Coronary artery (tissue), 2 donors: ENCODE measurements at regions not wholly inside any gene's neighbourhood (a gene's known extent, or its start where the extent isn't known, plus 50 kb on each side); places are given as distances from the start of the nearest gene placed in this dataset.

Experiments
- DNase-seq: peaks from one replicate; pipeline ENCODE4 v3.0.0-alpha.2; 2017; ENCODE audit warnings: low spot score
- H3K27ac ChIP-seq, 2 donors: fragments of 200-600 bp; sonication (generic); one replicate each; pipeline ENCODE4 v1.5.1; 2016 to 2019
- H3K4me3 ChIP-seq: fragments of 200-600 bp; sonication (generic); 2 replicates; pipeline ENCODE4 v1.5.1; 2016; ENCODE audit warnings: mild to moderate bottlenecking, moderate library complexity
- CTCF ChIP-seq: fragments of 200-600 bp; sonication (generic); IDR thresholded peaks from one replicate; pipeline ENCODE4 v1.5.1; 2019; ENCODE audit warnings: antibody characterized with exemption

GRCh38 chr1:78715181-78715661 lies 65.6 kb downstream of the IFI44 start:
- no peak overlapping the region for H3K4me3 ChIP-seq
- no peak for TF ChIP-seq CTCF
- DNase-seq, result no peak
- no peak overlapping the region for H3K27ac ChIP-seq

- H3K27ac ChIP-seq, result no peak overlapping the region
- DNase-seq, result no peak
- H3K4me3 ChIP-seq, result no peak overlapping the region
- TF ChIP-seq CTCF, result no peak
Observed at GRCh38 chr1:78716186-78716585, 66.6 kb downstream of the IFI44 start.

GRCh38 chr1:78718566-78718965 lies 68.9 kb downstream of the IFI44 start:
- no peak overlapping the region for H3K4me3 ChIP-seq
- no peak for DNase-seq
- no peak overlapping the region for H3K27ac ChIP-seq
- TF ChIP-seq CTCF, result no peak

GRCh38 chr1:78721136-78721535 lies 71.5 kb downstream of the IFI44 start:
- DNase-seq, result no peak
- Histone ChIP-seq H3K27ac (no peak overlapping the region), H3K4me3 (no peak overlapping the region)
- TF ChIP-seq CTCF, result no peak

GRCh38 chr1:78722105-78722504 lies 72.5 kb downstream of the IFI44 start:
- Histone ChIP-seq H3K4me3 (no peak overlapping the region), H3K27ac (no peak overlapping the region)
- TF ChIP-seq CTCF, result no peak
- no peak for DNase-seq

- H3K4me3 ChIP-seq, result no peak overlapping the region
- DNase-seq, result no peak
- H3K27ac ChIP-seq, result no peak overlapping the region
- no peak for TF ChIP-seq CTCF
Observed at GRCh38 chr1:78722521-78722920, 72.9 kb downstream of the IFI44 start.

GRCh38 chr1:78722947-78723346 lies 73.3 kb downstream of the IFI44 start:
- no peak overlapping the region for H3K4me3 ChIP-seq
- DNase-seq, result no peak
- TF ChIP-seq CTCF, result no peak
- H3K27ac ChIP-seq, result no peak overlapping the region
